GM13977 (cell line): ENCODE measurements at regions not wholly inside any gene's neighbourhood (a gene's known extent, or its start where the extent isn't known, plus 50 kb on each side); places are given as distances from the start of the nearest gene placed in this dataset.

Experiments
- DNase-seq: peaks from one replicate; pipeline ENCODE4 v3.0.0; 2012; ENCODE audit warnings: low spot score
- CTCF ChIP-seq: IDR thresholded peaks from 2 replicates; pipeline ENCODE4 v1.5.1; 2012; ENCODE audit warnings: mild to moderate bottlenecking, control low read depth; ENCODE audit not compliant: insufficient read depth; ENCODE audit errors: extremely low read depth, missing control alignments
- in situ Hi-C: fragments of 300-500 bp; cut with MboI; formaldehyde crosslinking; loops from one replicate; pipeline ENCODE4 v1.12.0; 2022; ENCODE audit warnings: low sequenced_read_pairs, low pct_unique_long_range_greater_than_20kb, mixed read lengths, inconsistent platforms; ENCODE audit not compliant: unreplicated experiment

- in situ Hi-C loops = no loop called here
- no peak for DNase-seq
- TF ChIP-seq CTCF = no peak
Measured at GRCh38 chr2:2892378-2892777, 485.2 kb downstream of the EIPR1 start.

GRCh38 chr2:2890901-2891300 is 486.7 kb downstream of the EIPR1 start:
- in situ Hi-C loops = no loop called here
- TF ChIP-seq CTCF = no peak

GRCh38 chr2:2890246-2890645 is 487.4 kb downstream of the EIPR1 start:
- in situ Hi-C loops = no loop called here
- no peak for DNase-seq
- TF ChIP-seq CTCF = no peak

More at GRCh38 chr2:2890901-2891300, 486.7 kb downstream of the EIPR1 start:
- no peak for DNase-seq

- DNase-seq = no peak
- no peak for TF ChIP-seq CTCF
- in situ Hi-C loops = no loop called here
Measured at GRCh38 chr2:2889646-2890045, 488.0 kb downstream of the EIPR1 start.

GRCh38 chr2:2889141-2889540 is 488.5 kb downstream of the EIPR1 start:
- no peak for TF ChIP-seq CTCF
- DNase-seq = no peak
- in situ Hi-C loops = no loop called here

- in situ Hi-C loops = no loop called here
- DNase-seq = no peak
- TF ChIP-seq CTCF = no peak
Measured at GRCh38 chr2:2887772-2888387, 489.7 kb downstream of the EIPR1 start.
